DMS 273 treated with DMSO at 0.1 percent for 48 hours (cell line): ENCODE measurements at regions not wholly inside any gene's neighbourhood (a gene's known extent, or its start where the extent isn't known, plus 50 kb on each side); places are given as distances from the start of the nearest gene placed in this dataset.

Source experiments
- DNase-seq: peaks from one replicate; lab custom pipeline; 2025; lab: John Stamatoyannopoulos, UW

DNA sequence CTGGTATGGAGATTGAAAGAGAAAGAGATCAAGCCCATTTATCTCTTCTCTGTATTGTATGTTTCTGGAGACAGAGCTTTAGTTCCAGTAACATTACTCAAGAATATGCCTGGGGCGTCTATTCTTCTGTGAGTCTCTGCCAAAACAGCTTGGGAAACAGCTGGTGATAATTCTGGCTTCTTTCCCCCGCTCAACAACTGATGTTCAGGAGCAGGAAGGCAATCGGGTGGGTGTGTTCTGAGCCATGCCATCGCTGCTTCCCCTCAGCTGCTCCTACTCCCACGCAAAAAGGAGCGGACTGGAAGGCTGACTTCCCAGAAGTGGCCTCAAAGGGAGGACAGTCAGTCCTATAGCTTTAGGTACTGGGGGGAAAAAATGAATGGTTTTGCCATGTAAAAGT is 695.1 kb downstream of the PLCL1 start:
- DNase-seq: peak; percentile 5

DNA sequence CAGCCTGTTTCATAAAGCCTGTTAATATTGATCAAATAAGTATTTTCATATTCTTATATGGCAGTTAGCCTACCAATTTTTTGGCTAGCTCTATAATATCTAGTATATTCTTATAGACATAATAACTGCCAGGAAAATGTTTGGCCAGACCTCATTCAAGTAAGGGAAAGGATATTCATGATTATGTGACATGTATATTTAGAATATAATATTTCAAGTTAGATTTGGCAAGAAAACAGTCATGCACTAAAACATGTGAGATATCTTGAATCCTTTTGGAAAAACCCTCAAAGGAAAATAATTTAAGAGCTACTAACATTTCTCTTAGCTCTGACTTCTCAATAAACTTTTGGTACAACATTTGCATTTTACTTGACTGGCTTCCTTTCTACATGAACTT is 694.1 kb downstream of the PLCL1 start:
- DNase-seq: no peak

GRCh38 chr2:198498048-198498447 is 693.7 kb downstream of the PLCL1 start:
- DNase-seq: no peak

DNA sequence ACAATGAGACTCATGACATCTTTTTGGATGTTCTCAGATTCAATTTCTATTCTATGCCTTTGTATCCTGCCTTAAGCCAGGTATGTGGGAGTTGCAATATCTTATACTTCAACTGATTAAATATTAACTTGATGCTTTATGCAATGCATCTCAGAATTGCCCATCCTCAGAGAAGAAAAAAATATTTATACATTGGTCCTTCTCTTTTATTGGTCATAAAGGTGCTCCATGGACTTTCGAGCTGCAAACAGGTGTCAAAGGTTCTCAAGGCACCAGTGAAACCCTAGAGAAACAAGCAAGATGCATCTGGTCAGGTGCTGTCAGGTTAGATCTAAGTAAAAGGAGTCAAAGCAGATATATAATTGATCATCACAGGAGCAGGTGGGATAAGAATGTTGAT is 690.5 kb downstream of the PLCL1 start:
- no peak for DNase-seq

- DNase-seq: no peak
These were observed 686.4 kb downstream of the PLCL1 start for GRCh38 chr2:198490748-198491147.

GRCh38 chr2:198488964-198489363 is 684.6 kb downstream of the PLCL1 start:
- no peak for DNase-seq

DNA sequence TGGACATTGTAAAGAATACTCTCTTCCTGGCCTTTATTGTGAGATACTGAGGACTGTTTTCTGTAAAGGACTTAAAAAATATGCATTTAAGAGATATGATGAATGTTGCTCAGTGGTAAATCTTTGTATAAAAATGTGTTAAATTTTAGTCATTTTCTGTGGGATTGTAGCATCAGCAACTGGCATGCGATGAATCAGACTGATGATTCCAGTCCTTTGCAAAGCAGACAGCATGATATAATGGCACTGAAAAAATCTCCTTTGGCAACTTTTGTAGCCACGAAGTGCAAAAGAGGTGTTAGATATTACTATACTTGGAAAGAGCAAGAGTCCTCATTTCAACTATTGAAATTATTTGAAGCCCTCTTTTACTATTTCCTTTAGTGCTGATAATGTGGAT is 678.7 kb downstream of the PLCL1 start:
- no peak for DNase-seq

GRCh38 chr2:198479065-198479464 is 674.7 kb downstream of the PLCL1 start:
- no peak for DNase-seq

GRCh38 chr2:198478361-198478760 is 674.0 kb downstream of the PLCL1 start:
- DNase-seq: no peak

DNA sequence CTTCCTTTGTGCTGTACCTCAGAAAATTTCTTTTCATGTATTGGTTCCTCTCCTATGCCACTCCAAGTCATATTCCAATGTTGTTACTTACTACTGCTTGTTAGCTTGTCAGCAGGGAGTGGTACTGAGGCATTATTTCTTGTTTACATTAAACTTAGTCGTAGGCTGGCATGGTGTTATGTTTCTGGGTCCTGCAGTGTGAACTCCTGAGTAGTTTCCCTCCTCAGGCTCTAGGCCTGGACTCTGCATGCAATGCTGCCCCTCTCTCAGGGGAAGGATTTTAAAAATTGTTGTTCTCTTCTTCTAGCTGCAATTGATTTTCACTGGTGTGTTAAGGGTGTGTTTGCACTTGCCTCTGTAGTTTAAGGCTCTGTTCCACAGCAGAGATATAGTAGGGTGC is 671.6 kb downstream of the PLCL1 start:
- DNase-seq: no peak

GRCh38 chr2:198471291-198471690 is 666.9 kb downstream of the PLCL1 start:
- DNase-seq: no peak

DNA sequence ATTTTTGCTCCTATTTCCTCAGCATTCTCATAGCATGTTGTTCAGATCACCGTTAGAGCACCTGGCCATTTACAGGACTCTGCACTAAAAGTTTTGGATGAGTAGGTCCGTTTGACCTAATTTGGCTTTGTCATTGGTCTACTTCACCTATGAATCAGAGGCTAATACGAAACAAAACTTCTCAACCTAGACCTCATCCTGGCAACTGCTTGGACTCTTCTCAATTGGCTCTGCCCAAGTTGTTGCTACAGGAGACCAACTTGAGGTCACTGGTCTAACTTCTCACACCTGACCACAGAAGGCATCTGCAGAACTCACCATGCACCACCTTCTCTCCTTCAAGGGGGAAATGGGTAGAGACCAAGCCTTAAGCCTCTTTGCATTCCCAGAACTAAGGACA is 663.7 kb downstream of the PLCL1 start:
- no peak for DNase-seq

- DNase-seq: no peak
These were observed 661.6 kb downstream of the PLCL1 start for GRCh38 chr2:198465970-198466369.

DNA sequence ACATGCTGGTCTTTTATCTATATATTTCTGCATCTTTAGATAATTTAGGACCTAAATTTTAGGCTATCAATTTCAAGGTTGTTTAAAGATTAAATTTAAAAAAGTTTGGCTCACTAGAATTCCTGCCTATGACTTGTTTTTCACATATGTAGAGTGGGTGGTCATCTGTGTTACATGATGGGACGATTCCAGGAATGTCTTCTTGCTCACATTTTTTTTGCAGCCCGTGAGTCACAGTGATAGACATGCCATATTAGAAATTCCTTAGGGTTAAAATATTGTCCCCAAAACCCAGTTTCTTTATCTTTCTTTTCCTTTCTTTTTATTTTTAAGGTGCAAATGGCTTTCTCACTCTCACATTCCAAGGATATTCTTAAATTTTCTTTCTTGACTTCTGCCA is 652.0 kb downstream of the PLCL1 start:
- DNase-seq: no peak

DNA sequence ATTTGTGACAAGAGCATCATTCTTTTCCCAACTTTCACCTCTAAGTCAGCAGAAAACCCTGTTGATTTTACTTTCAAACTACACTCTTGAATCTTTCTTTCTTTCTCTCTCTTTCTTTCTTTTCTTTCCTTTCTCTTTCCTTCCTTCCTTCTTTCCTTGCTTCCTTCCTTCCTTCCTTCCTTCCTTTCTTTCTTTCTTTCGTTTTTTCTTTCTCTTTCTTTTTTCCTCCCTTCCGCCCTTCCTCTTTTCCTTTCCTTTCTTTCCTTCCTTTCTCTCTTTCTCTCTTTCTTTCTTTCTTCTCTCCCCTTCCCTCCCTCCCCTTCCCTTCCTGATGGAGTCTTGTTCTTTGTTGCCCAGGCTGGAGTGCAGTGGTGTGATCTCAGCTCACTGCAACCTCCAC is 649.5 kb downstream of the PLCL1 start:
- DNase-seq: no peak

GRCh38 chr2:198452327-198452726 is 647.9 kb downstream of the PLCL1 start:
- no peak for DNase-seq

GRCh38 chr2:198448789-198449188 is 644.4 kb downstream of the PLCL1 start:
- DNase-seq: no peak

DNA sequence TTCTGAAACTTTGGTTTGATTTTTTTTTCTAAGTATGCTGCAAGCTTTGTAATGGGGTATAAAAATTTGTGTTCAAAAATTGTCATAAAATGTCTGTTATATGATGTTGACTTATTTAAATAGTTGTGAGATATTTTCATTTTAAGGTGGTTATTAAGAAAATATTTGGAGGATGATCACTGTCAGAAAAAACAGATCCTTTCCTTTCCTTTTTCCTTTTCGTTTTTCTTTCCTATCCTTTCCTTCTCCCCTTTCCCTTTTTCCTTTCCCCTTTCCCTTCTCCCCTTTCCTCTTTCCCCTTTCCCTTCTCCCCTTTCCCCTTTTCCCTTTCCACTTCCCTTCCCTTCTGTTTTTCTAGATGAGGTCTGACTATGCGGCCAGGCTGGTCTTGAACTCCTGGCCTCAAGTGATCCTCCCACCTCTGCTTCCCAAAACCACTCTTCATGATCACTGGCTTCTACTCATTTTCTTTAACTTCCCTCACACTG is 640.5 kb downstream of the PLCL1 start:
- DNase-seq: no peak

- no peak for DNase-seq
These were observed 637.5 kb downstream of the PLCL1 start for GRCh38 chr2:198441901-198442300.

DNA sequence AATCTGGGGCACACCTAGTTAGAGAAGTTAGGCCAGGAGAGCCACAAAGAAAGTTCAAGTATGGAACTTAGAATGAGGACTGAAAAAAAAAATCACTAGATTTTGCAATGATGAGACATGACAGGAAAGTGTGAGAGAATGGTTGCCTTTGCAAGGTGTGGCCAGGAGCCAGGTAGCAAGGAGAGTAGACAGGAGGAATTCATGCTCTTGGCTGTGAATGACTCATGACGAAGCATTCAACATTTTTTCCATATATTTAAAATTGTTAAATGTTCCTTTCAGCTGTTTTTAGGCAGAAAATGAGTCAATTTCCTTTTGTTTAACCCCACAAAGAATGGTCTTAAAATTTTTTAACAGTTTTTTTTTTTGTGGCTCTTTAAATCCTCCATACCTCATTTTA is 636.9 kb downstream of the PLCL1 start:
- no peak for DNase-seq

DNA sequence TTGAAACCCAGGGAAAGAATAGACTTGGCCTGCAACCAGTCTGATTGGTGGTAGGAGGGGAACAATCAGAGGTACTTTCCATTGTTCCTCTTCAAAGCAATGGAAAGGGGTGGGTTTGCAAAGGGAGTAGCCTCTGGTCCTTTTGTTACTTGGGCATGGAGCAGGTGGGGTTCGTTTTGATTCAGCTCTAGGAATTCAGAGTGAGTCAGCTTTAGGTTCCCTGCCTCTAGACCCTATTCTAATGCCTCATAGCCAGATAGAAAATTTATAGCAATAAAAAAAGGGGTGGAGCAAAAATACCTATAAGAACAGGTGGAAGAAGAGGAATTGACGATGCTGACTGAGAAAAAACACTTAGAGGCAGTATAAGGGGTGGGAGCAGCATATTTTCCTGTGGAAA is 636.4 kb downstream of the PLCL1 start:
- no peak for DNase-seq

GRCh38 chr2:198438331-198438730 is 633.9 kb downstream of the PLCL1 start:
- DNase-seq: no peak

DNA sequence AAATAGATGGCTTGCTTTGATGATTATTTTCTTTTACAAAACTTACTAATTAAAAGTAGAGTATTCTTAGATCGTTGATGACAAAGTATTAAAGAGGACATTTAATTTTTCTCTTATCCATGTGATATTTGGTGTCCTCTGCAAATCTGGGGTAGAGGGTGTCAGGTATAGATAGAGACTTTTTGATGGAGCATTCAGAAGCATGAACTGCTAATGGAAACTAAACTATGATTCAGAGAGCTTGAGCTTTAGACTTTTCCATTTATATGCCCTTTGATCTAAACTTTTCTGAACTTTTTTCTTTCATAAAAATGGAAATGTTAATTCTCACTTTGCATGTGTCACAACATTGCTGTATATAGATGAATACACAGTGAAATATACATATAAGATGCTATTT is 619.7 kb downstream of the PLCL1 start:
- DNase-seq: no peak

DNA sequence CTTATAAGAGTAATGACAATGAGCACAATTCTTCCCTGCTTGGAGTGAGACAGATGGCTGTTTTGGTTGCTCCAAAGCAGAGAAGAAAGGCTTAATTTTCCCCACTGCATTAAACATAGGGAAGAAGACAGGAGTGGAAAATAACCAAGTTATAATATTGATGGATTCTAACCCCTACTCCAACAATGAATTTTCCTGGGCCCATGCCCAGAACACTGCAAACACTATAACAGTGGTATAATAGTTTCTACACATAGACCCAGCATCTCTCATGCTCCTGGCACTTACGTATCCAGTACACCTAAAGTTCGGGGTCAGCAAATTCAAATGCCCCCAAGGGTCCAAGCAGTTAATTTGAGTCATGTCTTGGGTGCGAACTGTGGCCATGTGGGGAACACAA is 613.4 kb downstream of the PLCL1 start:
- no peak for DNase-seq

- DNase-seq: no peak
These were observed 610.6 kb downstream of the PLCL1 start for GRCh38 chr2:198414976-198415375.
